HL-60 (cell line): ENCODE measurements at regions not wholly inside any gene's neighbourhood (a gene's known extent, or its start where the extent isn't known, plus 50 kb on each side); places are given as distances from the start of the nearest gene placed in this dataset.

Experiments used
- DNase-seq, 2 experiments: peaks; one replicate each; pipeline ENCODE4 v3.0.0-alpha.2; 2010 to 2020; ENCODE audit warnings: low read depth in 1 of 2, low spot score in 1 of 2
- H3K27ac ChIP-seq: fragments of 250-450 bp; sonication (Bioruptor Pico); replicated peaks from 2 replicates; pipeline ENCODE4 v1.5.1; 2020; ENCODE audit warnings: mild to moderate bottlenecking, moderate library complexity
- H3K27me3 ChIP-seq: fragments of 250-450 bp; sonication (Bioruptor Pico); 2 replicates; pipeline ENCODE4 v1.5.1; 2021; ENCODE audit warnings: mild to moderate bottlenecking, moderate library complexity; ENCODE audit not compliant: insufficient read depth, poor library complexity, severe bottlenecking
- H3K4me3 ChIP-seq: replicated peaks from 2 replicates; pipeline ENCODE4 v1.5.1; 2011; ENCODE audit warnings: mild to moderate bottlenecking, control low read depth, low read length; ENCODE audit not compliant: insufficient read depth
- CTCF ChIP-seq: IDR thresholded peaks from one replicate; pipeline ENCODE4 v1.5.1; 2011; ENCODE audit warnings: low read length, control low read depth, inconsistent platforms; ENCODE audit not compliant: insufficient read depth
- GABPA ChIP-seq: IDR thresholded peaks from 2 replicates; pipeline ENCODE4 v1.6.1; 2012; ENCODE audit warnings: low read depth
- POLR2AphosphoS5 ChIP-seq: IDR thresholded peaks from 2 replicates; pipeline ENCODE4 v1.6.1; 2012; ENCODE audit warnings: low read depth
- REST ChIP-seq: IDR thresholded peaks from 2 replicates; pipeline ENCODE4 v1.6.1; 2012; ENCODE audit warnings: low read depth; ENCODE audit not compliant: insufficient replicate concordance
- SPI1 ChIP-seq: IDR thresholded peaks from 2 replicates; pipeline ENCODE4 v1.6.1; 2012; ENCODE audit warnings: low read depth, mild to moderate bottlenecking, borderline replicate concordance

- TF ChIP-seq POLR2AphosphoS5, result no peak
- TF ChIP-seq CTCF, result no peak
- TF ChIP-seq SPI1, result no peak
- no peak for TF ChIP-seq REST
- TF ChIP-seq GABPA, result no peak
- Histone ChIP-seq H3K27me3 (no peaks in the 10 kb centered on the region), H3K27ac (no peak overlapping the region), H3K4me3 (no peak overlapping the region)
- DNase-seq, result no peak
Observed at GRCh38 chr3:162569314-162569713, 1072.7 kb downstream of the OTOL1 start.

- DNase-seq, result no peak
- Histone ChIP-seq H3K27ac (no peak overlapping the region), H3K27me3 (no peaks in the 10 kb centered on the region), H3K4me3 (no peak overlapping the region)
- TF ChIP-seq SPI1 (no peak), REST (no peak), CTCF (no peak), POLR2AphosphoS5 (no peak), GABPA (no peak)
Observed at GRCh38 chr3:162584986-162585385, 1088.4 kb downstream of the OTOL1 start.

GRCh38 chr3:162586591-162586990, 1090.0 kb downstream of the OTOL1 start:
- Histone ChIP-seq H3K27me3 (no peaks in the 10 kb centered on the region), H3K27ac (no peak overlapping the region), H3K4me3 (no peak overlapping the region)
- no peak for DNase-seq
- no peak for TF ChIP-seq SPI1
- TF ChIP-seq REST, result no peak
- TF ChIP-seq GABPA, result no peak
- no peak for TF ChIP-seq CTCF
- no peak for TF ChIP-seq POLR2AphosphoS5
